ENCODE measurements at regions not wholly inside any gene's neighbourhood (a gene's known extent, or its start where the extent isn't known, plus 50 kb on each side); places are given as distances from the start of the nearest gene placed in this dataset.

DNA sequence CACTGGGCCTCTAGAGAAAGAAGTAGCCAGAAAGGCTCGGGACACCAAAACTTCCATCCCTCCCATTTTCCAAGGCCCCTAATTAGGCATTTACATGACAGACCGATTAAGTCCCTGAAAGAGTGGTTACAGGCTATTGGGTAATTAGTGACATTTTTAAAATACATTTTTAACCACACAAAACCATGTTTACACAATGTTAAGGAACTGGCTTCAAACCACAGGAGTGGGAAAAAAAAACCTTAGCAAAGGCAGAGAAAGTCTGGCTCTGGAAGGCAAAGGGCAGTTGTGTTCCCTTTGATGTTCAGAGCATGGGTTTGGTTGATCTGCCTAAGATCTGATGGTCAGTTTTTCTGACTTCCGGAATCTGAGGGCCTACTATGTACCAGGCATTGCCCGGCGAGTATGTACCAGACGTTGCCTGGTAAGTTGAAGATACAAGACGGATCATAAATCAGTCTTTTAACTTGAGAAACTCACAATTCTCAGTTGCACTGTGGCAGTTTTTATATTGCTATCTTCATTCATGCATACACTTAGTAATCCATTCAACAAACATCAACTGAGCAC, 576.5 kb downstream of the MED13L start:
- DNase-seq (ENCODE audit: low spot score), result no peak

DNA sequence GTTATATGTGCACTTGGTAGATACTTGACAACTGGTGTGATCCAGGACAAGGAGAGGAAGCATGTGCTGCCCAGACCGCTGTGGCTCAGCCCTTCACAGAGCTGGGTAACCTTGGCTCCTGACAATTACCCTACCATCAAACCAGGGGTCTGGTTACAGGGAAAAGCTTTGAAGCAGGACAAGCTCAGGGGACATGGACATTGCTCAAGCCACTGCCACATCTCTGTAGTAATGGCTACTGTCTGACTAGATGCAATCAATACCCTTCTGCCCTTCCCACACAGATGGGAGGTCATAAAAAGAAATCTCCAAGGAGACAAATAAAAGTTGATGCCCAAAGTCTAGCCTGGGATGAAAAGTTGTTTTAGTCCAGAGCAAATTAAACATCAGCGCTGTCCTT, 577.4 kb downstream of the MED13L start:
- no peak for DNase-seq (ENCODE audit: low spot score)

DNA sequence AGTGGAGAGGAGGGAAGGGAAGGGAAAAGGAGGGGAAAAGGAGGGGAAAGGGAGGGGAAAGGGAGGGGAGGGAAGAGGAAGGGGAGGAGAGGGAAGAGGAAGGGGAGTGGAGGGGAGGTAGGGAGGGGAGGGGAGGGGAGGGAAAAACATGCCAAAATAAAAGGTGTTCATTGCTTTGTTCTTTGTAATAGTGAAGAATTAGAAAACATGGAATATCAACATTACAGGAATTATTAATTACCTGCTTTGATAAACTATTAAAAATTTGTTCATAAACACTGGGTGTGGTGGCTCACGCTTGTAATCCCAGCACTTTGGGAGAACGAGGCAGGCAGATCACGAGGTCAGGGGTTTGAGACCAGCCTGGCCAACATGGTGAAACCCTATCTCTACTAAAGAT, 579.2 kb downstream of the MED13L start:
- no peak for DNase-seq (ENCODE audit: low spot score)

DNA sequence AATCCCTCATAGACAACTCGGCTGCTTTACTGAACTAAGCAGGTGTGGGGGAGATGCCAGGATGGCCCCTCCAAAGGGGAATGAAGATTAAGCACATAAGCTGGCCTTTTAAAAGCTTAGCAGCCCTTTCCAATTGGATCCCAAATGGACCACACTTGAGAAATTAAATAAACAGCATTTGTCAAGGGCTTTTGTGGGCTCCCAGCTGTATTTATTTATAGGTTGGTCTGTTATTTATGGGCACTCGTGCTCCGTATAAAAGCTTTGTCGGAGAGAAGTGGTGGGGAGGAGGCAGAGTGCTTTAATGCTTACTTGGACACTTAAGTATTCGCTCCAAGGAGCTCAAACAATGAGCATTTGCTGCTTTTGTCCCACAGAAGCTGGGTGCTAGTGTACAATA, 580.2 kb downstream of the MED13L start:
- no peak for DNase-seq (ENCODE audit: low spot score)

DNA sequence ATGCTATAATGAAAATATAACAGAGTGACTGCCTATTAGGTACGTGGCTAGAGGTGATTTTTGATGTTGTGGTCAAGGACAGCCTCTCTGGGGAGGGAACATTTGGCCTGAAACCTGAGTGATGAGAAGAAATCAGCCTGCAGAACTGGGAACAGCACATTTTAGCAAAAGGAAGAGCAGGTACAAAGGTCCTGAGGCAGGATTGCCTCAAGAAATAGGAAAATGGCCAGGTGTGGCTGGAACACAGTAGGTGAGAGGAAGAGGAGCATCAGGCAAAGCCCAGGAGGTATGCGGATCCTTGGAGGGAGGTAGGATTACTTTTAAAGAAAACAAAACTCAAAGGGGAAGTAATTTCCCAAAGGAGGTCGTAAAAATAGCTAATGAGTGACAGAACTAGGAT, 582.9 kb downstream of the MED13L start:
- no peak for DNase-seq (ENCODE audit: low spot score)

DNA sequence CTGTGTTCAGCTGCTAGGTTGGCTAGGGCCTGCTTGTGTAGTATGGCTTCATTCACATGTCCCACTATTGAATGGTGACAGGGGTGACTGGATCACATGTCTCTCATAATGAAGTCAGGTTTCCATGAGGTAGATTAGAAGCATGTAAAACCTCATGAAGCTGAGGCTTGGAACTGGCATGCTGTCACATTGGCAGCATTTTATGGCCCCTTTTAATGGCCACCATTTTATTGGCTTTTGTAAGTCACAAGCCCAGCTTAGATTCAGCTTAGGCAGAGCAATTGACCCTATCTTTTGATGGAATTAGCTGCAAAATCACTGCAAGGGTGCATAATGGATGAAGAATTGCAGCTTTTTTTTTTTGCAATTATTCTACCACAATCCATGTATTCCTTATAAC, 583.5 kb downstream of the MED13L start:
- no peak for DNase-seq (ENCODE audit: low spot score)

DNA sequence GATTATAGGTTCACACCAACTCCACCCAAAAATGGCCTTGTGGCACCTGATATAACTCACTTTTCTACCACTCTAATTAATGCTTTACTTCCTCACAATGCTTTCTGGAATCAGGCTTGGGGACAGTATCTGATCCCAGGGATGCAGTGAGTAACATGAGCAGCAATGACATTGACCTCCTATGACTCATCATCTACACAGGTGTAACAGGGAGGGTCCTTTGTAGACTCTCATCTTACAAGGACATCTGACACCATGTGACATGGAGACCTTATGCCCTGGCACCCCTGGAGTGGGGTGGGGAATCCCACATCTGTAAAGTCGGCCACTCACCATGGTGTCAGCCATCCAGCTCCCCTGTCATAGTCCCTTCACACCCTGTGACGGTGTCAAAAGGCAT, 586.4 kb downstream of the MED13L start:
- DNase-seq (ENCODE audit: low spot score), result no peak

DNA sequence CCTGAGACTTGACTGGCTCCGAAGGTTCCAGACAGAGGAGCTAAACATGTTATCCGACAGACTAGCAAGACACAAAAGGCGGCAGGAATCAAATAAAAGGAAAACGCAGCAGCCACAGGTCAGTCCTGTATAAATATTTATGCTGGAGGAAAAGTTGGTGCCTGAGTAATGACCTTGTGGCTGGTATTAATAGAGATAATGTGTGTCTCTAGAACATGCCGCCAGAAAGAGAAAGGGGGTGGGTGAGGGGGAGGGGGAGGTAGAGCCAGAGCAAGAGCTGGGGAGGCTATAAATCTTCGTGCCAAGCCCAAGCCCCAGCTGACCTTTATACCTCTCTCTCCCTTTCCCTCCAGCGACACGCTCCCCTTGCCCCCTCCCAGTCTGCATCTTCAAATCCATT, 590.4 kb downstream of the MED13L start:
- no peak for DNase-seq (ENCODE audit: low spot score)

DNA sequence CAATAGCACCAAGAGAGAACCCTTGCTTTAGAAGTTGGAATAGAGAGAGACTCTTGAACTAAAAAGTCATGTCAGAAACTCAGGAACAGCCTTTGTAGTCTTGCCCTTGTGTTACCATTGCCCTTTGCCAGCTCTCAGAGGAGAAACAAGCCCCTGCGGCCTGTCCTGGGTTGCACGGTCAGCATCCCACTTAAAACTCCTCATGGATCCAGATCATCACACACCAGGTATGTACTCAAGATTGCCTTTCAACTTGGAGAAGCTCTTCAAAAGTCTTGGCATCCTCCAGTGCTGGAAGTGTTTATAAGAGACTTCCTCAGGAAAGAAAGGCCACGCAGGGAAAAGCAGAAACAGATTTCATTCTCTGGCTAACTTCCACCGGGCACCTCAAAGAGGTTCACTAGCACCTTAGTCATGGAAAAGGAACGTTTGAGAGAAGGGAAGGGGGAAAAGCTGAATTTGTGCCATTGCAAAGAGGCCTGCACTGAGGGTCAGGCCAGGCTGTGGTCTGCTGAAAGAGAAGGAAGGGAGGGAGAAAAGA, 594.2 kb downstream of the MED13L start:
- DNase-seq (ENCODE audit: low spot score), result no peak

DNA sequence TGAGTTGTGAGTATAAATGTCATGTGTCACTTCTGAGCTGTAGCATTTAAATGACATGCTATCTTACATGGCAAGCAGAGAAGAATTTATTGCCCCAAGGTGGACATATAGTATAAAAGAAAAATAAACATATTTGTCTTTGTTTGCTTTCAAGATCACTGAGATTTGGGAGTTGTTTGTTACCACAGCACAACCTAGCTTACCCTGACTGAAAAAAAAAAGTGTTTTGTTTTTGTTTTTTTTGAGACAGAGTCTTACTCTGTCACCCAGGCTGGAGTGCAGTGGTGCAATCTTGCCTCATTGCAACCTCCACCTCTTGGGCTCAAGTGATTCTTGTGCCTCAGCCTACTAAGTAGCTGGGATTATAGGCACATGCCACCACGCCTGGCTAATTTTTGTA, 596.5 kb downstream of the MED13L start:
- no peak for DNase-seq (ENCODE audit: low spot score)

DNA sequence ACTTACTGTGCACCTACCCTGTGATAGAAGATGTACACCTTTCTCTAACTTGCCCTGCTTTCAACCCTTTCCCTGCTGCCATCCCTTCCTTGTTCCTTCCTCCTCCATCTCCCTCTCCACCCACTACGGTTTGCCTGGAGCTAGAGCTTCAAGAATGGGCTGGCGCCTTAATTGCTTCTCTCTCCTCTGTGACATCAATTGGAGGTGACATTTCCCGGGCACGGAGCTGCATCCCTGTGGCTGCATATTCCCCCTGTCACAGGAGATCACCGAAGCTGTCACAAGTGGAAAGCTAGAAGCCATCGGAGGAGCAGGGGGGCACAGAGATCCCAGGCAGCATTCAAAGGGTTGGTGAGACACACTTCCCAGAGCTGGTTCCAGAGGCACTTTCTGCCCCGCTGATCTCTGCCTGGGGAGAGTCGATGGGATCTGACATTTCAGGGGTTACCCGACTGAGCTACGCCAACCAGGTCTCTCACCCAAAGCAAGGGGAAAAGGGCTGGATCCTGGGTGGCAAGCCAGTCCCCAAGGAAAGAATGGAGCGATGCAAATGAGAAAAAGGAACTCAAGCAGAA, 604.9 kb downstream of the MED13L start:
- no peak for DNase-seq (ENCODE audit: low spot score)

DNA sequence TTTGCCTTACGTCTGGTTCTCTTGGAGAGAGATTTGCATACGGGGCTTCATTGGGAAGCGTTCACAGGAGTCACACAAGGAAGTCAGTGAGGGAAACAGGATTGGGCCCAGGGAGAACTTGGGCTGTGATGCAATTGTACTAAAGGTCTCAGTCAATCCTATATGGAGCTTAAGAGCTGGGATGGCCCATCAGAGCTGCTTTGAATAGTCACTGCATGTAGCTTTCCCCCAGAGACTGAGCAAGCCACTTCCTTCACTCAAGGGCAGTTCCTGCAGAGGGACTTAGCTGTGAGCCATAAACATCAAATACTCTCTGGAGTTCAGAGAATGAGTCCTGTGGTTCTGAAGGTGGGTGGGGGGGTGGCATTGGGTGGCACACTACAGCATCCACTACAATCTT, 605.4 kb downstream of the MED13L start:
- no peak for DNase-seq (ENCODE audit: low spot score)

DNA sequence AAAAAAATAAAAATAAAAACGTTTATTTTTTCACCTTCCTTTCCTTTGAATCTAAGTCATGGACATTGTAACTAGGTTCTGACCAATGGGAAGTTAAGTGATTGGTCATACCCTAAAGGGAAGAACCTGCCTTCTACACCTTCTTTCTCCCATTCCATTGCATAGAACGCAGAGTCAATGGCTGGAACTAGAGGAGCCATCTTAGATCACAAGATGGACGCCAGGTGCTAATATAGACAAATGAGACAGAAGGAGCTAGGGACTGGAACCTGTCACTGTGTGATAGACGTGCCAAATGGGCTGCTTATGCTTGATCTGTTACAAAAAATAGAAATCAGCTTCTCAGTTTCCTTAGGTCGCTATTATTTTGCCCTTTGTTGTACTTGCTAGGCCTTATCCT, 606.6 kb downstream of the MED13L start:
- no peak for DNase-seq (ENCODE audit: low spot score)

DNA sequence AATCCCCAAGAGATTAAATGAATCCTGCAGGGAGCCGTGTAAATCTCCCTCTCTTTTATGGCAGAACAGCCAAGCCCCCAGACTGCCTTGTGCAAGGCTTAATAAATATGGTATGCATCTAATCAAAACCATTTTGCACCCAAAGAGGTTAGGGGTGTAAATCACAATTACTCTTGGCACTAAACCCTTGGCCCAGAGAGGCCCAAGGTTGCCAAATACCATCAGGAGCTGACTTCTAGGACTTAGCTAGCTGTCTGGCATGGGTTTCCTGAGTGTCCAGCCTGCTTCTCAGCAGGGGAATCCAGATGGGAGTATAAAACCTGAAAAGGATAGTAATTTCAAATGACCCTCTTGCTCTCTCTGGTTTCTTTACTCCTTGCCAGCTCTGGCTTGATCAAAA, 610.4 kb downstream of the MED13L start:
- no peak for DNase-seq (ENCODE audit: low spot score)

DNA sequence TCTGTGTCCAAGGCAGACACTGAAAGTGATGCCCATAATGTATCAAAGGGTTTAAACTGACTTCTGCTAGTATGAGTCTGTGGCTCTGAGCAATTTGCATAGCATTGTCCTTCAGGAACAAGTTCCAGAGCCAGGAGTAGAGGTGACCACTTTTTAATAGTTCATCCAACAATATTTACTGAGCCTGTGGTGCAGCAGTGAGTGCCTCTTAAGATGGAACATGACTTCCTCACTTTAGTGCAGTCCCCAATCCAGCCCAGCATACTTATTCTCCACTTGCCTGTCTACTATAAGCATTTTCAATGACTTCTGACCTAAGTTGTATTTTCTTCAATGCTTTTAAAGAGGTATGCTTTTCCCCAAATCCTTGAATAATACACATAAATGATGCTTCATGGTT, 611.3 kb downstream of the MED13L start:
- no peak for DNase-seq (ENCODE audit: low spot score)

DNA sequence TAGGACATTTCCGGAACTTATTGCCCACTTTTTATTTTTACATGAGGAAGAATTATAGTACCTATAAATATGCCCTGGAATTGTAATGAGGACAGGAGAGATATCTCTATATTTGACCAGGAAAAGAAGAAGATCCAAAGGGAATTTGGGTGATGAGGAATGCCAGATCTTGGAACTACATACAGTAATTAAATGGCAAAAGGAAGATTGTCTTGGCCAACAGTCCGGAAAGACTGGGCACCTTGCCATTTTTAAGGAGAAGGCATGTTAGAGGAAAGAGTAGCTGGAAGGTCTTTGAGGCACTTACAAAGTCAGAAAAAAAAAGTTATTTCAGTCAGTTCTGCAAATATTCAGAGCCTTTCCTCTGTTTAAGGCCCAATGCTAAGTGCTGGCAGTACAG, 616.4 kb downstream of the MED13L start:
- no peak for DNase-seq (ENCODE audit: low spot score)

DNA sequence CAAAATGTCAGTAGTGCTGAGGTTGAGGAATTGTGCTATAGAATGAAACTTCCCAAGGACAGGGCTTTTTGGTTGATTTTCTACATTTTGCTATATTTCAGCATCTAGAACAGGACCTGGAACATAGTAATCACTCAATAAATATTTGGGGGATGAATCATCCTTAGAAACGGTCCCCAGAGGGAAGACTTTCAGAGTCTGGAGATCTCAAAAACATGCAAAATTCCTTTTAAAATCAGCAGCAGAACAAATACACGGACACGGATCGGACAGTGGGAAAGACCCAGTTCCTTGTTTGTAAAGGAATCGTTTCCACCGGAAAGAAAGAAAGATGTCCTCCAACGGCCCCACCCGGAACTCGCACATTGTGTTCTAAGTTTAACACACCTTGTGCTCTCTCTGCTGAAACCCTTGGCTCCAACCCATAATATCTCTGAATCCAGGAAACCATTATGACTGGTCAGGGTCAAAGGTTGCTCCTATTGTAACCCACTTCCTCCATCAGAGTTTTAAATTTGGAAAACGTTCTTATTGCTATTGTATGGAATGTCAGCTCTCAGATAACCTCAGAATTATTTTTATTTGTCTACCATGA, 617.2 kb downstream of the MED13L start:
- peak; percentile 18 for DNase-seq (ENCODE audit: low spot score)

DNA sequence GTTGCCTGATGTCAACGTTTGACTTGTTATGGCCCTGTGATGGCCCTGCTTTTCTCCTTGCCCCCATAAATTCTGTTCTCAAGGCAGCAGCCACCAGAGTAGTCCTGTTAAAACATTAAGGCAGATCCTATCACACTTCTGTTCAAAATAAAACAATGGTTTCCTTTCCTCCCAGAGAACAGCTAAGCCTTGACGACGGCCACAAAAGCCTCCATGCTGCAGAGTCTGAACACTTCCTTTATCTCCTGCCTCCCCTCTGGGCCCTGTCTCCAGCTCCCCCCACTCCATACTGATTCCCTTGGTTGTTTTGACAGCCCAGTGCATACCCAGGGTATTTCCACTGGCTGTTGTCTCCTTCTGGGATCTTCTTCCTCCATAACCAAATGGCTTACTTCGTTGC, 618.1 kb downstream of the MED13L start:
- no peak for DNase-seq (ENCODE audit: low spot score)

DNA sequence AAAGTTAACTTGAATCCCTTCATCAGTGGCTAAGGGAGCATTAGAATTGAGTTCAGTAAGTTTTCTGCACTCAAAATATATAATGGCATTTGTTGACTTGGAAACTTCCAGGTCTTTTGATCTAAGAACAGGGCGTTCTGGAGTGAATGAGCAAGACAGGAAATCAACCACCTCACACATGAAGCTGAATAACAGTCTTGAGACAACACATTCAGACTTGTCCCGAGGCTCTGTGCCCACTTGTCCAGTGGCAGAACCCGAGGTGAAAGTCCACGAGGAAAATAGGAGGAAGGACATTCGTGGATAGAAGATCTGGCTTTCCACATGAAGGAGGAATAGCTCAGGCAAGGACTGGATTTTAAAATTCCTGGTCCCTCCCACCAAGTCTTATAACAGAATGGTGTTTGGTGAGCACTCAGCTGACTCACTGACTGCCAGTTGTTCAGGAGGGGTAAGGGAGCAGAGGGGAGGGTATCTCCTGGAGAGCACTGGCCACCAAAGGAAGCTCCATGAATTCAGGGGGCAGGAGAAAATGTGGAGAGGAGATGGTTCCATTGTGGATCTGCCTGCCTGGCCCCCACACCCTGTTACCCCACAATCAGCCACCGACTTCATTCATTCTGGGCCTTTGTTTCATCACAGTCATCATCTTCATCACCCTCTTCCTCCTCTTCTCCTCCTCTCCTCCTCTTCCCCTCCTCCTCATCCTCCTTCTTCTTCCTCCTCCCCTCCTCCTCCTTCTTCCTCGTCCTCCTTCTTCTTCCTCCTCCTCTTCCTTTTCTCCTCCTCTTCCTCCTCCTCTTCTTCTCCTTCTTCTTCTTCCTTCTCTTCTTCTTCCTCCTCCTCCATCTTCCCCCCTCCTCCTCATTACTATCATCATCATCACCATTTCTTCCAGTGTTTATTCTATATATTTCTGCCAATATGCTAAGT, 620.1 kb downstream of the MED13L start:
- no peak for DNase-seq (ENCODE audit: low spot score)

DNA sequence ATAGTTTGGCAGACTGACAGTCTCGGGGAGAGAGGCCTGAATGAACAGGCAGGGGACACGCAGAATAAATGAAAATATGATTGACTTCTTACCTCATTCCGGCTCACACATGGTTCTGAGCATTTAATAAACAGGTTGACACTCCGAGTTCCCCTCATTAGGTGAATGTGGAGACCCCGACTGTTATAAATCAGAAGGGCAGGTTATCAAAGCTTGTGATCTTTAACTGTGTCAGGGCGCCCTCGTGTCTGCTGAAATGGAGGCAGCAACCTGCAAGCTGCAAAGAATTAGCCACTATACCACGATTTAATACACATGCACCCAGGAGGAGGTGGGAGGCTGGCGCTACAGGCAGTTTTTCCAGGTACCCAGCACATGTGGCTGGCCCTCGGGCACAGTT, 627.5 kb downstream of the MED13L start:
- no peak for DNase-seq (ENCODE audit: low spot score)

DNA sequence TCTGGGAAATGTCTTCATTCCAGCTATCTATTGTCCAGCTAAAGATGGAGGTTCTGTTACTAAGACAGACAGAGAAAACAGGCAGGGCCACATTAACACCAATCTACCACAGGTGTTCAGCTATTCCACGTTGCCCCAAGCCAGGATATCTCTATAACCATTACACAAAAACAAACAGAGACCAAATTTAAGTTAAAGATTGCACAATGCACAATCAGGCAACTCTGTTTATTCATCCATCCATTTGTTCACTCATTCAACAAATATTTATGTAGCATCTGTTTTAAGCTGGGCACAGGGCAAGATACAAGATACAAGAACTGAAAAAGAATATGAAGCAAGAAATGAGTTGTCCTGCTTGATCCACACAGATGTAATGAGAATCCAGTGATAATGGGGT, 629.0 kb downstream of the MED13L start:
- no peak for DNase-seq (ENCODE audit: low spot score)

DNA sequence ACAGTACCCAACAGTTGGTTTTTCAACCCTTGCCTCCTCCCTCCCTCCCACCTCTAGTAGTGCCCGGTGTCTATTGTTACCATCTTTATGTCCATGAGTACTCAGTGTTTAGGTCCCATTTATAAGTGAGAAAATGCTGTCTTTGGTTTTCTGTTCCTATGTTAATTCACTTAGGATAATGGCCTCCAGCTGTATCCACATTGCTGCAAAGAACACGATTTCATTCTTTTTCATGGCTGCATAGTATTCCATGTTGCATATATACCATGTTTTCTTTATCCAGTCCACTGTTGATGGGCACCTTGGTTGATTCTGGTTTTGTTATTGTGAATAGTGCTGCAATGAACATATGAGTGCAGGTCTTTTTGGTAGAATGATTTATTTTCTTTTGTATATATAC, 631.3 kb downstream of the MED13L start:
- no peak for DNase-seq (ENCODE audit: low spot score)

DNA sequence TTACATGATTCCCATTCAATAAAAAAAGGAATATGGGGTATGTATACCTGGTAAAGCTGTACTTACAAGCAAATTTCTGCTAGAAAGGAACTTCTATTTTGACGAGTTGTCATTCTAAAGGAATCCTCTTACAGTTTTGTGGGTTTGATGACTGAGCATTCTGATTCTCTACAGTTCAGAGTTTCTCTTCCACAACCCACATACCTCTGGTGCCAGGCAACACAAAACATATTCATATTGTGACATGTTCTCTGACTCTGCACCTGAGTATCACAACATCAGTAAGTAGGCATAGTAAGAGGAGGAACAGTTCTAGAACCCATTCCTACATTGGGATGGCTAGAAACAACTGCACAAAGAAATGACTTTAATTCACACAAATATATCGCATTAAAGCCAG, 636.6 kb downstream of the MED13L start:
- DNase-seq (ENCODE audit: low spot score), result no peak
